Transverse colon (tissue), 4 donors: ENCODE measurements at regions not wholly inside any gene's neighbourhood (a gene's known extent, or its start where the extent isn't known, plus 50 kb on each side); places are given as distances from the start of the nearest gene placed in this dataset.

Experiments used
- DNase-seq: peaks from one replicate; pipeline ENCODE4 v3.0.0-alpha.2; 2019
- H3K27ac ChIP-seq, 4 donors: fragments of 200-600 bp; sonication (generic); 2 replicates each; pipeline ENCODE4 v1.5.1; 2016 to 2018; ENCODE audit warnings: inconsistent platforms in 4 of 4
- H3K27me3 ChIP-seq: fragments of 200-600 bp; sonication (generic); 2 replicates; pipeline ENCODE4 v1.5.1; 2017; ENCODE audit warnings: inconsistent platforms
- H3K36me3 ChIP-seq, 4 donors: fragments of 200-600 bp; sonication (generic); 2 replicates each; pipeline ENCODE4 v1.5.1; 2017 to 2019; ENCODE audit warnings: inconsistent platforms in 4 of 4
- H3K4me1 ChIP-seq, 4 donors: fragments of 200-600 bp; sonication (generic); 2 replicates each; pipeline ENCODE4 v1.5.1; 2017 to 2020; ENCODE audit warnings: inconsistent platforms in 4 of 4
- H3K4me3 ChIP-seq, 4 donors: fragments of 200-600 bp; sonication (generic); 1 replicate in 1 of 4; 2 replicates in 3 of 4; pipeline versions ENCODE4 v1.5.1 to v1.6.1; 2017 to 2019; ENCODE audit warnings: inconsistent platforms in 4 of 4
- H3K9me3 ChIP-seq, 2 donors: fragments of 200-600 bp; sonication (generic); 2 replicates each; pipeline ENCODE4 v1.5.1; 2017 to 2019; ENCODE audit warnings: inconsistent platforms in 2 of 2
- EP300 ChIP-seq: sonication (generic); formaldehyde crosslinking; IDR thresholded peaks from one replicate; pipeline ENCODE4 v1.6.1; 2017; ENCODE audit warnings: antibody characterized with exemption, low read depth
- POLR2A ChIP-seq: fragments of 450-650 bp; IDR thresholded peaks from one replicate; pipeline ENCODE4 v1.6.1; 2016; ENCODE audit warnings: antibody characterized with exemption, mild to moderate bottlenecking, moderate library complexity
- POLR2AphosphoS5 ChIP-seq, 3 donors: sonication (generic); formaldehyde crosslinking; IDR thresholded peaks; one replicate each; pipeline ENCODE4 v1.6.1; 2016; ENCODE audit warnings: antibody characterized with exemption in 3 of 3
- WGBS, 2 donors: methylation state at CpG; one replicate each; pipeline ENCODE4 v1.1.5; 2018; ENCODE audit warnings: low coverage in 1 of 2; 5-methylcytosine and 5-hydroxymethylcytosine counted together
- in situ Hi-C, 4 donors: fragments of 200-750 bp; cut with MboI; loops; one replicate each; pipeline versions ENCODE4 v1.15.0 to v1.15.1; 2017; ENCODE audit warnings: low sequenced_read_pairs in 3 of 4, low pct_ligation_motif_present in 1 of 4, low pct_unique_long_range_greater_than_20kb in 1 of 4
- intact Hi-C: fragments of 100-400 bp; cut with DNase I; formaldehyde crosslinking; loops from one replicate; pipeline ENCODE4 v1.15.1; 2023; ENCODE audit warnings: low total_unique reads
- TF ChIP-seq, protein P1 (sequence below), 5 experiments: fragments of 200-600 bp in 3 of 5; fragments of 450-650 bp in 2 of 5; sonication (generic) in 3 of 5; IDR thresholded peaks; 1 replicate in 2 of 5; 2 replicates in 3 of 5; pipeline ENCODE4 v1.5.1; 2016 to 2017; ENCODE audit warnings: antibody characterized with exemption in 5 of 5, inconsistent platforms in 3 of 5, mild to moderate bottlenecking in 2 of 5, moderate library complexity in 1 of 5

DNA sequence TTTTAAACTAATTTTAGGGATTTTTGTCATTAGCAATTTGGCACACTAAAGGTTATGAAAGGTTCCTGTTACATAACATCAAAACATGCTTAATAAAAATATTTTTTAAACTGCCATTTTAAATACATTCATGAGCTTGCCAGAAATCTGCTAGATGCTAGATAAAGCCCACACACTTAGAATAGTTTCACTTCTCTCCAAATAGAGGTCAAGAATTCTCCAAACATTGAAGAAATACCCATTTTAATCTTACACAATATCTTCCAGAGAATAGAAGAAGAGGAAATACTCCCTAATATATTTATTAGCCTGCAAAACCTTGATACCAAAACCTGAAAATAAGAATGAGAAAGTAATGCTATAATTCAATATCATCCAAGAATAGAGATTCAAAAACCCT, 247.5 kb downstream of the PTH2R start:
- Histone ChIP-seq H3K36me3 (no peaks in the 10 kb centered on the region), H3K9me3 (no peaks in the 10 kb centered on the region), H3K27me3 (no peaks in the 10 kb centered on the region), H3K4me1 (no peaks in the 10 kb centered on the region), H3K4me3 (no peak overlapping the region), H3K27ac (no peak overlapping the region)
- DNase-seq, result no peak
- intact Hi-C loops, result no loop called here
- TF ChIP-seq, protein P1, sequence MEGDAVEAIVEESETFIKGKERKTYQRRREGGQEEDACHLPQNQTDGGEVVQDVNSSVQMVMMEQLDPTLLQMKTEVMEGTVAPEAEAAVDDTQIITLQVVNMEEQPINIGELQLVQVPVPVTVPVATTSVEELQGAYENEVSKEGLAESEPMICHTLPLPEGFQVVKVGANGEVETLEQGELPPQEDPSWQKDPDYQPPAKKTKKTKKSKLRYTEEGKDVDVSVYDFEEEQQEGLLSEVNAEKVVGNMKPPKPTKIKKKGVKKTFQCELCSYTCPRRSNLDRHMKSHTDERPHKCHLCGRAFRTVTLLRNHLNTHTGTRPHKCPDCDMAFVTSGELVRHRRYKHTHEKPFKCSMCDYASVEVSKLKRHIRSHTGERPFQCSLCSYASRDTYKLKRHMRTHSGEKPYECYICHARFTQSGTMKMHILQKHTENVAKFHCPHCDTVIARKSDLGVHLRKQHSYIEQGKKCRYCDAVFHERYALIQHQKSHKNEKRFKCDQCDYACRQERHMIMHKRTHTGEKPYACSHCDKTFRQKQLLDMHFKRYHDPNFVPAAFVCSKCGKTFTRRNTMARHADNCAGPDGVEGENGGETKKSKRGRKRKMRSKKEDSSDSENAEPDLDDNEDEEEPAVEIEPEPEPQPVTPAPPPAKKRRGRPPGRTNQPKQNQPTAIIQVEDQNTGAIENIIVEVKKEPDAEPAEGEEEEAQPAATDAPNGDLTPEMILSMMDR (IDR thresholded peaks at IDR 0.05), result no peak
- no peak for TF ChIP-seq EP300
- in situ Hi-C loops, result no loop called here

DNA sequence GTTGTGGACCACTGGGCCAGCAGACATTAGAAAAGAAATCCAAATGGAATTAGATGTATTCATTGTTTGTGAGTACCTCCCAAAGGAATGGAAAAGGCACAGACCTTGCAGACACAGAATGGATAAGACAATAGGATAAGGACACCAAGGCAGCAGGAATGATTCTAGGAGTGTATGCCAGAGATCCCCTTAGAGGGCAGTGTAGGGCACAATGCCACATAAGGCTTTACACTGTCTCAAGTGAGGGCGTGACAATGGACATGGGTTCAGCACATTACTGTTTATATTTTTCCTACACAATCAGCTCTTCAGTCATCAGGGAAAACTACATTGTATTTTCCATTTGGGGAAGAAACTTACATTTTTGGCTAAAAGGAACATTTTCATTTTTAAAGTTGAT, 250.9 kb downstream of the PTH2R start:
- in situ Hi-C loops (no loop called here), intact Hi-C loops (no loop called here)
- Histone ChIP-seq H3K4me1 (no peaks in the 10 kb centered on the region), H3K27me3 (no peaks in the 10 kb centered on the region), H3K36me3 (no peaks in the 10 kb centered on the region), H3K4me3 (no peak overlapping the region), H3K27ac (no peak overlapping the region), H3K9me3 (no peaks in the 10 kb centered on the region)
- TF ChIP-seq POLR2A (no peak), POLR2AphosphoS5 (IDR thresholded peaks at IDR 0.05) (no peak), EP300 (no peak)
- TF ChIP-seq, protein P1 (IDR thresholded peaks at IDR 0.05), result peak in 1 of 5 experiments; percentile 14
- DNase-seq, result no peak
- 62 to 67% methylated on average over 1 of the region's 1 CpG for WGBS, 2 donors

DNA sequence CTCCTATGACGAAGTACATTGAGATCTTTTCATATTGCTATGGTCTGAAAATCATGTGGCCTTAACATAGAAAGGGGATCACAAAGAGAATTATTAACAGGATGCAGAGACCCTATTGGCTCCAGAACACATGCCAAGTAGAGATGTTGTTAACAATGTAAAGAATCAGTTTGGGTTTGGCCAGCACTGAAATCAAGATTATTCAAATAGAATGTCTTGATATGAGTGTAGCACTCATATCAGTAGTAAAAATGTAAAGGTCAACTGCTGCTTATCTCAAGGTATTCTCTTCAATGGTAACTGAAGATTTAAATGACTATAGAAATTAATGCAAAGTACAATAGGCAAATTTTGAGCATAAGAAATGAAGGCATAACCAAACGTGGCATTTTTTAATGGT, 262.8 kb downstream of the PTH2R start:
- Histone ChIP-seq H3K4me3 (no peak overlapping the region), H3K27ac (no peak overlapping the region), H3K36me3 (no peaks in the 10 kb centered on the region), H3K9me3 (no peaks in the 10 kb centered on the region), H3K4me1 (no peaks in the 10 kb centered on the region), H3K27me3 (no peaks in the 10 kb centered on the region)
- intact Hi-C loops, result no loop called here
- in situ Hi-C loops, result no loop called here
- DNase-seq, result no peak
- 74 to 79% methylated on average over 2 of the region's 2 CpGs for WGBS, 2 donors
- TF ChIP-seq POLR2AphosphoS5 (IDR thresholded peaks at IDR 0.05) (no peak), EP300 (no peak), POLR2A (no peak)
- TF ChIP-seq, protein P1 (IDR thresholded peaks at IDR 0.05), result no peak

DNA sequence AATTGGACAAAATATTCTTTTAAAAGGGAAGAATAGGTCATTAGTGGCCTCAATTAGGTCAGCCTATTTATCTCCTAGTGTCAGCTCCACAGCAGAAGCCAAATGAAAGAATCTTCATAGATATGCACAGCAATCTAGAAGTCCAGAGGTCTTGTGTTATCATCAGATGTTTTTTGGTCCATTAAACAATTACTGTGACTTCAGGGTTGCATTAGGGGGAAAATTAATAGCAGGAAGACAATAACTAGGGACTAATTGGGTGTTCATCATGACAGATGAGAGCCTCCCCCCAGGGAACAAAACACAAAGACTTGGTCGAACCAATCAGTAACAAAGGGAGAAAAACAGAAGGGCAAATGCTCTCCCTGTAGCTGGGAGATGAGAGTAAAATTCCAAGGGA, 264.7 kb downstream of the PTH2R start:
- no peak overlapping the region for H3K27ac ChIP-seq
- TF ChIP-seq EP300, result no peak
- TF ChIP-seq, protein P1 (IDR thresholded peaks at IDR 0.05), result no peak
- TF ChIP-seq POLR2A, result no peak
- no peak for TF ChIP-seq POLR2AphosphoS5 (IDR thresholded peaks at IDR 0.05)
- H3K4me1 ChIP-seq, result no peaks in the 10 kb centered on the region
- H3K36me3 ChIP-seq, result no peaks in the 10 kb centered on the region
- intact Hi-C loops (no loop called here), in situ Hi-C loops (no loop called here)
- no peak overlapping the region for H3K4me3 ChIP-seq
- H3K27me3 ChIP-seq, result no peaks in the 10 kb centered on the region
- DNase-seq, result no peak
- 17 to 57% methylated on average over 1 of the region's 1 CpG for WGBS, 2 donors
- no peaks in the 10 kb centered on the region for H3K9me3 ChIP-seq
